ENCODE measurements at regions not wholly inside any gene's neighbourhood (a gene's known extent, or its start where the extent isn't known, plus 50 kb on each side); places are given as distances from the start of the nearest gene placed in this dataset.
"Not testable (repeated sequence)": the region's sequence is repeated elsewhere in the genome, so short reads cannot be mapped to it uniquely, and the experiment has no call there.

GRCh38 chr3:35401671-35402070 is 237.7 kb upstream of the ARPP21 start:
- no peak for DNase-seq (ENCODE audit: low spot score)

DNA sequence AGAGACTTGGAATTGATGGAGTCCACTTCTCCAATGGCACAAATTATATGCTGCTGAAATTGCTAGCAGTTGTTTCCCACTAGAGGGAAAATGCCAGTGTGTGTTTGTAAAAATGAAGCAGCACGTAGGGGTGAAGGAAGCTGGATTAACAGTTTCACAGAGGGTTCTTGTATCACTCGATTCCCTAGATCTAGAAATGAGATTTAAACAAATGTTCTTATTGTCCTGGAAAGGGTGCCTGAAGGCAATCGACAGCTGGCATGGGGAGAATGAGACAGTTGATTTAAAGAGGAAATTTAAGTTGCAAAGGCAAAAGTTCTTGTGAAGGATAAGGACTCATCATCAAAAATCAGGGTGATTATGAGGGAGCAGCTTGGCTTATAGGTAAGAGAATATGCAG is 234.8 kb upstream of the ARPP21 start:
- DNase-seq (ENCODE audit: low spot score) = no peak

DNA sequence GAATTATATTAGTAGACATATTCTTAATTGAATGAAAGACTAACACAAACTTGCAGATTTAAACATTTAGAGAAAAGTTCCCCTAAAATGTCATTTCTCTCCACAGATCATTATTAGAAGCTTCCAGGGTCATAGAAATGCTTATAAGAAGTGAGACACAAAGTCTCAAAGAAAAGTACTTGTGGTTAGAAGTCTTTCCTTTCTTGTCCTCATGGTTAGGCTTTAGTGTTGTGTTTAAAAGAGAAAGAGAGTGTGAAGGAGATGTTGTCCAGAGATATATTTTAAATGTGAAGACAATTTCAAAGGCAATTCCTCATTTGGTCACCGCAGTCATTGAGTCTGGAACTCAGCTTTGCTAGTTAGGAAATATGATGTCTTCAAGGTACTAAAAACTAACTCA is 230.4 kb upstream of the ARPP21 start:
- DNase-seq (ENCODE audit: low spot score) = no peak

- no peak for DNase-seq (ENCODE audit: low spot score)
Observed at GRCh38 chr3:35409991-35410390, 229.3 kb upstream of the ARPP21 start.

DNA sequence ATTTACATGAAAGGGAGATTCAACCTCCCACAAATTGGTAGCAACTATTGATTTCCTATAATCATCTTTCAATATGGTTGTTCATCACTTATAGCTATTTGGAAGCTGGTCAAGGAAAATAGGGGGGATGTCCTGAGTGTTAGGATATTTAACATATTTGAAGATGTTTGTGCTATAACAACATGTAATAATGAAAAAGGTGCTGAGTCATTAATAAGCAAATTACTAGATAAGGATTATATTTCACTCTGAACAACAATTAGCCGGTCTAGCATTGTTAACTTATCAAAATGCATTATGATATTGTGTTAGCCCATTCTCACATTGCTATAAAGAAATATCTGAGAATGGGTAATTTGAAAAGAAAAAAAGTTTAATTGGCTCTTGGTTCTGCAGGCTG is 225.8 kb upstream of the ARPP21 start:
- DNase-seq (ENCODE audit: low spot score) = no peak

- no peak for DNase-seq (ENCODE audit: low spot score)
Observed at GRCh38 chr3:35417080-35417479, 222.2 kb upstream of the ARPP21 start.

DNA sequence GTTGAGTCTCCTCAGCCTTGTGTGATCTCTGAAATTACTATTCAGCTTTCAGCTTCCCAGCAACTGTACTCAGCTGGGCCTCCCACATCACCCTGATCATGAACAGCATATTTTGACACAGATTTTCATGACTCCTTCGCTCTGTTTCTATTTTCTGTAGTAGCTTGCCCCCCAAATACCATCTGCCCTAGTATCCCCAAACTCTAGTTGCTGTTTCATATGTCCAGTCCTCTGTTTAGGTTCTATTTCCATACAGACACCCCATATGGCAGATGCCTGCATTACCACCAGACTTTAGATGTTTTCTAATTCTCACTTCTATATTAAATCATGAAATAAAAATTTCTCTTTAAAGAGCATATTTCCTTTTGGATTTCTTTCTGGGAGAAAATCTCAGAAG is 217.2 kb upstream of the ARPP21 start:
- DNase-seq (ENCODE audit: low spot score) = no peak

DNA sequence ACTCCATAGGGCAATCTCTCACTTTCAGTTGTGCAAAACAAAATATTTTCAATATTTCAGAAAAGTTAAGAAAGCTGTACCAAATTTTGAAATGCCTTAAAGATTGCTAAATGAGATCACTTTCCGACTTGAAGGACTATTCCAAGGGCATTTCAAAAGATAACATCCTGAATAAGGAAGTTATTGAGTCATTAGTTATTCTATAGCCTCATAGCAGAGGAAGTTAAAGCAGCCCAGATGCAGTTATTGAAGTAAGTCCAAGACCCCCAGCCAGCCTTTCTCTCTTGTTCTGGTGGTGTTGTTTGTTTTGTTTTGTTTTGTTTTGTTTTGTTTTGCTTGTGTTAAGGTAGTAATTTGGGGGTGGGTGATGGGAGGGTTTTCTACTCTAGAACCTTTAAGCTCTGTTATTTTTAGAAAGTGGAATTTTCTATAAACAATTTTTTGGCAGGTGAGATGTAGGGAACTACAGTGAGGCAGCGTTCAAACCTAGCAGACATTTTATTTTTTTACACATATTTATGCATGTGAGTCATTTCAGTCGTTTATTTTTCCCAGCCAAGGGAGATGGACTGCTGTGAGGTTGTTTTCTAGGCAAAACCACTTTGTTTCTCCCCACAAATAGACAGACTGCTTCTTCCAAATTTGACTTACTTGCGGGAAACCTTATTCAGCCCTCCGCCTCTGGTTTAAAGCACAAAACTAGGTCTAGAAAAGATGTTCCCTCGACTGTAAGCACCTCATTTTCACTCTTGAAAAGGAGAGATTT is 216.3 kb upstream of the ARPP21 start:
- DNase-seq (ENCODE audit: low spot score) = no peak

DNA sequence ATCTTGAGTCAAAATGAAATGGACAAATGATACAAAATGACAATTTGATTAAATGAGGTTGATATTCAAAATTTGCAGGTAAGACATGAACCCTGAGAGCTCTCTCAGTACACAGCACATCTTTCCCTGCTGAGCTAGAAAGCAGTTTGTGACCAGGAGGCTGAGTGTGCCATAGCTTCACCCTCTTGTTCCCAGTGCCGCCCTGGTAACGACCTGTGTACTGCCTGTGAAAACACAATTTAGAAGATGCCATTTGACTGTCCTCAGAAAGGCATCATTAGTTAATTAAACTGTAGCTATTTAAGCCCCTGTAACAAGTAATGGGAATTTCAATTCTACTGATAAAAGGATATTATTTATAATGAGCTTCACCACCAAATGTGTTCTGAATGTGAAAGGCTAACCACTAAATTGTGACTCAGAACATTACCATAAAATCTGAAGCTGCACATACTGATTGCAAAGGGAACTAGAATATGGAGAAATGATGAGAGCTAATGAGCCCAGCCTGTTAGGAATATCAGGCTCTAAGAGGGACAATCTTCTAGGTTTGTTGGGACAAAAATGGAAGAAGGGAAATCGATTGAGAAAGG is 212.9 kb upstream of the ARPP21 start:
- DNase-seq (ENCODE audit: low spot score) = no peak

GRCh38 chr3:35437381-35437780 is 201.9 kb upstream of the ARPP21 start:
- no peak for DNase-seq (ENCODE audit: low spot score)

GRCh38 chr3:35438101-35438500 is 201.2 kb upstream of the ARPP21 start:
- DNase-seq (ENCODE audit: low spot score) = no peak

- DNase-seq (ENCODE audit: low spot score) = no peak
Observed at GRCh38 chr3:35439663-35440062, 199.7 kb upstream of the ARPP21 start.

DNA sequence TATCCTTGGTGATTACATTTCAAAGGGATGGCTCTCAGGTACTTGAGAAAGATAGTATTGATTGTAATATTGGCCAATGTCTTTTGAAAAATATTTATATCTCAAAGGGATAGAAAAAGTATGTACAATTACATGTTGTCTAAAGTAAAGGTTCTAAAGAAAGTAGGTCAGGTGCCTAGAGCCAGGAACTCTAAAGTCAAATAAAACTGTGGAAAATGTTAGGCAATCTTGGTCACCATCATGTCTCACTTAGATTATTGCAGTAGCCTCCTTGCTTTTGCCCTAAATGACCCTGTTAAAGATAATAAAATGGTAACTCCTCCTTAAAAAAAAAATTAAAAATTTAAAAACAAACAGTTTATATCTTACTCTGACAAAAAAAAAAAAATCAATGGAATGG is 198.5 kb upstream of the ARPP21 start:
- DNase-seq (ENCODE audit: low spot score) = no peak

- DNase-seq (ENCODE audit: low spot score) = no peak
Observed at GRCh38 chr3:35446896-35447295, 192.4 kb upstream of the ARPP21 start.

DNA sequence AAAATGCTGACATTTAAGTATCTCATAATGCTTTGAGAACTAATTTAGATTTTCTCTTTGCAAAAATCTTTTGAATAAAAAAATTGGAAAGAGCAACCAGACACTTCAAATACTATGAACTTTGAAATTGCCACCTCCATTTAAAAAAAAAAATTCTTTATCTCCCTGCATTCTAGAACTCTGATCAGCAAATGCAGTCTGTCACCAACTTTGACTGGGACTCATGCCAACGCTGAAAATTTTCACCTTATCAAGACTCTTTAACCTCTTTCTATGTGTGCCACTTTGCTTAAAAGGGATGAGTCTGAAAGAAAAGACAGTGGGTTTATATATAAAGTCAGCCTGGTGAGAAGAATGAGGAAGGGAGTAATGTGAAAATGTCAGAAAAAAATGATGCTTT is 191.2 kb upstream of the ARPP21 start:
- DNase-seq (ENCODE audit: low spot score) = no peak

DNA sequence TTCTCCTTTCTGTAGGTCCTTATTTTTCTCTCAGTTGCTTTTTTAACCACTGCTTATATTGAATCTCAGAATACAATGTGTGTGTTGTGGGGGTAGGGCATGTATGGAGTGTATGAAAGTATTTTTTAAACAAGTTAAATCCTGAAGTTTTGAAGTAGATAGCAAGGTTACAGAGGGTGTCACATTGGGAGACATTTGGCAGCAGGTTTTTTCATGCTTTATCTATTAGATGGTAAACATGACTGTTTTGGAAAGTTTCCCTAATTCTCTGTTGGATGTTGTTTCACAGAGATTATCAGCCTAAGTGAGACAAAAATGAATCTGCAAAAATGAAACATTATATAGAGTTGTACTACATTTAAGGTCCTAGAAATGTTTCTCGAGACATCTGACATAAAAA is 190.6 kb upstream of the ARPP21 start:
- DNase-seq (ENCODE audit: low spot score) = no peak

DNA sequence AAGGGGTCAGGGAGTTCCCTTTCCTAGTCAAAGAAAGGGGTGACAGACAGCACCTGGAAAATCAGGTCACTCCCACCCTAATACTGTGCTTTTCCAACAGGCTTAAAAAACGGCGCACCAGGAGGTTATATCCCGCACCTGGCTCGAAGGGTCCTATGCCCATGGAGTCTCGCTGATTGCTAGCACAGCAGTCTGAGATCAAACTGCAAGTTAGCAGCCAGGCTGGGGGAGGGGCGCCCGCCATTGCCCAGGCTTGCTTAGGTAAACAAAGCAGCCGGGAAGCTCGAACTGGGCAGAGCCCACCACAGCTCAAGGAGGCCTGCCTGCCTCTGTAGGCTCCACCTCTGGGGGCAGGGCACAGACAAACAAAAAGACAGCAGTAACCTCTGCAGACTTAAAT is 184.5 kb upstream of the ARPP21 start:
- DNase-seq (ENCODE audit: low spot score) = not testable (repeated sequence)

DNA sequence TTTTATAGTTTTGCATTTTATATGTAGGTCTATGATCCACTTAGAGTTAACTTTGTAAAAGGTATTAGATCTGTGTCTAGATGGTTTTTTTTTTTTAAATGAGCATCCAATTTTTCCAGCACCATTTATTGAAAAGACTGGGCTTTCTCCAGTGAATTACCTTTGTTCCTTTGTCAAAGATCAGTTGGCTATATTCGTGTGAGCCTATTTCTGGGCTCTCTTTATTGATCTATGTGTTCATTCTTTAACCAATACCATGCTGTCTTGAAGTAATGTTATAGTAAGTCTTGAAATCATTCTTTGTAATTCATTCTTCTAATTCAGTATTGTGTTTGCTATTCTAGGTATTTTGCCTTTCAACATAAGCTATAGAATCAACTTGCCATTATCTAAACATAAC is 165.4 kb upstream of the ARPP21 start:
- no peak for DNase-seq (ENCODE audit: low spot score)

- DNase-seq (ENCODE audit: low spot score) = not testable (repeated sequence)
Observed at GRCh38 chr3:35482566-35482965, 156.8 kb upstream of the ARPP21 start.

GRCh38 chr3:35483131-35483530 is 156.2 kb upstream of the ARPP21 start:
- no peak for DNase-seq (ENCODE audit: low spot score)

DNA sequence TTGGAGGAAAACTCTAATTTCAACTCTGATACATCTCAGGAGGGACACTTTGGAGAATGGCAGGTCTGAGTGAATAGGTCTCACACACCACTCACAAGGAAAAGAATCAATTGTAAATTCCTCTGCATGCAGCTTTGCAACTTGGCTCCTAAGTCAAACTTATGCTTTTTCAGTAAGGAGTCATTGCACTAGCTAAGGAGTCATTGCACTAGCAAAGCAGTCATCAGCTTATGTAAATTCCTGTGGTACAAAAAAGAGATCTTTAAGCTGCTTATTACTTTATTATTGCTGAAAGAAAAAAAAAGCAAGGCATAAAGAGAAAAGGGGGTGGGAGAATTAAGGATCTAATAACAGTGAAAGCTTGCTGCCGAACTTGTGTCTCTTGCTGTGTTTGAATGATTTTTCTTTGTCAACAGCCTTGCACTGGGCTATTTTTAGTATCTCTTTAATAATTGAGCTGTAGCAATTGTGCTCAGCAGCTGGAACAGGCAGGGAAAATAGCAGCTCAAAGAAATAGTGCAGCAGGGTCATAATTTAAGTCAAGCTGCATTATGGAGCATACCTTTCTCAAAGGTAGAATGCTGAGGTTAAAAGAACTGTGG is 154.3 kb upstream of the ARPP21 start:
- no peak for DNase-seq (ENCODE audit: low spot score)

GRCh38 chr3:35486295-35486694 is 153.0 kb upstream of the ARPP21 start:
- DNase-seq (ENCODE audit: low spot score) = no peak

- DNase-seq (ENCODE audit: low spot score) = no peak
Observed at GRCh38 chr3:35487376-35487775, 151.9 kb upstream of the ARPP21 start.

DNA sequence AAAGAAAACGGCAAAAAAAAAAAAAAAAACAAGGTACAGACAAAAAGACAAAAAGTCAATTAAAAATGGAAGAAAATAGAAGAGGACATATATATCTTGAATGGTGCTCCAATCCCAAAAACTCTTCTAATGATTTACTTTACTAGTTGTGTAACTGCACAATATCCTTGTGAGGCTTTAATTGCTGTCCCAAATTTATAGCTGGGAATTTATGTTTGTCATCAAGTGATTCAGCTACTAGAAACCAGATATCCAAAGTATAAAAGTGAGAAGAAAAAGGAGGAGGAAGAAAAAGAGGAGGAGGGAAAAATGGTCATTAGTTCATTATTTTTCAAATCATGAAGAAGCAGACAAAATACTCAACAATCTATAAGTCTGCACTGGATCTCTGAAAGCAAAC is 150.8 kb upstream of the ARPP21 start:
- no peak for DNase-seq (ENCODE audit: low spot score)
